HUES64 (cell line): ENCODE measurements at regions not wholly inside any gene's neighbourhood (a gene's known extent, or its start where the extent isn't known, plus 50 kb on each side); places are given as distances from the start of the nearest gene placed in this dataset.
"Not testable (repeated sequence)": the region's sequence is repeated elsewhere in the genome, so short reads cannot be mapped to it uniquely, and the experiment has no call there.

ENCODE experiments used
- H3K27ac ChIP-seq: 2 replicates; pipeline ENCODE4 v1.7.0; 2013; ENCODE audit warnings: low read depth, low read length, inconsistent platforms
- H3K27me3 ChIP-seq: 2 replicates; pipeline ENCODE4 v1.6.1; 2013; ENCODE audit warnings: mild to moderate bottlenecking, low read length; ENCODE audit not compliant: insufficient read depth
- H3K36me3 ChIP-seq: 2 replicates; pipeline ENCODE4 v1.6.1; 2013; ENCODE audit warnings: mild to moderate bottlenecking, low read length; ENCODE audit not compliant: insufficient read depth
- H3K4me1 ChIP-seq: 2 replicates; pipeline ENCODE4 v1.6.1; 2013; ENCODE audit warnings: mild to moderate bottlenecking, low read length, moderate library complexity; ENCODE audit not compliant: insufficient read depth
- H3K4me3 ChIP-seq: 2 replicates; pipeline ENCODE4 v1.5.1; 2013; ENCODE audit warnings: mild to moderate bottlenecking, low read length, moderate library complexity
- H3K9ac ChIP-seq: 2 replicates; pipeline ENCODE4 v1.6.1; 2013; ENCODE audit warnings: mild to moderate bottlenecking, low read depth, low read length
- H3K9me3 ChIP-seq: 2 replicates; pipeline ENCODE4 v1.6.1; 2013; ENCODE audit warnings: low read depth, low read length; ENCODE audit not compliant: insufficient read depth
- WGBS: fragments of 150-250, 120-280 bp; methylation state at CpG from one replicate; pipeline ENCODE4 v1.1.7; 2013; ENCODE audit warnings: missing lambda C conversion rate; 5-methylcytosine and 5-hydroxymethylcytosine counted together

DNA sequence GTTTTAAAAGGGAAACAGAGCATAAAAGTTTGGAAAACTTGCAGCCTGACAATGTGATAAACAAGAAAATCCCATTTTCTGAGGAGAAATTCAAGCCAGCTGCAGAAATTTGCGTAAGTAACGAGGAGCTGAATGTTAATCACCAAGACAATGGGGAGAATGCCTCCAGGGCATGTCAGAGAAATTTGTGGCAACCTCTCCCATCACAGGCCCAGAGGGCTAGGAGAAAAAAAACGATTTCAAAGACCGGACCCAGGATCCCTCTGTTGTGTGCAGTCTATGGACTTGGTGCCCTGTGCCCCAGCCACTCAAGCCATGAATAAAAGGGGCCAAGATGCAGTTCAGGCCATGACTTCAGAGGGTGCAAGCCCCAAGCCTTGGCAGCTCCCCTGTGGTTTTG, 355.4 kb upstream of the NDST3 start:
- H3K4me3 ChIP-seq = no peak overlapping the region
- no peaks in the 10 kb centered on the region for H3K36me3 ChIP-seq
- H3K9ac ChIP-seq = no peak overlapping the region
- H3K4me1 ChIP-seq = no peaks in the 10 kb centered on the region
- WGBS = 84% methylated on average over 4 of the region's 4 CpGs
- H3K27me3 ChIP-seq = no peaks in the 10 kb centered on the region
- H3K9me3 ChIP-seq = no peaks in the 10 kb centered on the region
- no peak overlapping the region for H3K27ac ChIP-seq

DNA sequence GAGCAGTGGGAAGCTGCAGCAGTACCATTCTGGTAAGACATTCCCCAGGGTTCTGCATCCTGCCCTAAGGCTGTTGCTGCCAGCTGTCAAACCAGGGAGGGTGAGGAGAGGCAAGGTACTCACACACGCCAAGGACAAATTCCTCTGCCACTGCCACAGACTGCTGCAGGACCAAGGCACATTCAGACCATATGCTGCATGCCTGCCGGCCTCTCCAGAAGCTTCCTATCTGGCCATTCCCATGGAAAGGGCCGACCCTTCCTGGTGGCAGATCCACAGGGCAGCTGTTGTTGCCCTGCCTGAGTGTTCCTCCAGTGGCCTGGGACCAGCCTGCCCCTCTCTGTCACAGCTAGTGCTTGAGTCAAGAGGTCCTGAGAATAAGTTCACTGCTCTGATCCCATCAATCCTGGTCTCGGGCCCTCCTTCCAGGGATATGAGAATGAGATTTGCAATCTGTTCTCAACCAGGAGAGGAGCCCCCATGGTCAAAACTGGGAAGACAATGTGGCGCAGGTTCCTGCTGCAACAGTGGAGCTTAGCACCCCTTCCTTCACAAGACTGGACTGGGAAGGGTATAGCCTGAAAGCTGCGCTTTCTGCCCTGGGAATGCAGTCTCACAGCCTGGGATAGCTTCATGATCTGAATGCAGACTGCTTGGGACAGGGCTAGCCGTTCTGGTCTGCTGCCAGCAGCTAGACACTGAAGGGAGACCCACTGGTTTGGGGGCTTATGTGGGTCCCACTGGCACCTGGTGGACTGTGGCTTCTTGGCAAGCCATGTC, 342.5 kb upstream of the NDST3 start:
- Histone ChIP-seq H3K4me3 (no peak overlapping the region), H3K9ac (no peak overlapping the region), H3K9me3 (no peaks in the 10 kb centered on the region), H3K4me1 (no peaks in the 10 kb centered on the region), H3K27me3 (no peaks in the 10 kb centered on the region), H3K36me3 (no peaks in the 10 kb centered on the region), H3K27ac (no peak overlapping the region)
- WGBS = 92% methylated on average over 7 of the region's 7 CpGs

DNA sequence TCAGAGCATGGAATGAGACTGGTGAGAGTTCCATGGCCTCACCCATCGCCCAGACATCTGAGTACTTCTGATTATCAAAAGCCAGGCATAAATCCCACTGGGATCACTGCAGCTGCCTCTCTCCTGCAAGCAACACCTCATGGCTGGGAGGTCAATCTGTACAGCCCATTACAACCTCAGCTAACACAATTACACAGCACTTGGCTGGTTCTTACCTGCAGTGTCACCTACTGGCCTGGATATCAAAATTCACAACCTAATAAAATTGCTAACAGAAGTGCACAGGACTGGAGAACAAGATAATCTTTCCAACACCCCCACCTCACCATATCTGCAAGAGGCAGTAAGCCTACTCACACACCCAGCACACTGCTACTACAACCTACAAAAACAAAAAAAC, 341.7 kb upstream of the NDST3 start:
- H3K4me1 ChIP-seq = no peaks in the 10 kb centered on the region
- no peak overlapping the region for H3K9ac ChIP-seq
- no peaks in the 10 kb centered on the region for H3K27me3 ChIP-seq
- no peaks in the 10 kb centered on the region for H3K9me3 ChIP-seq
- 89% methylated on average over 1 of the region's 1 CpG for WGBS
- H3K36me3 ChIP-seq = no peaks in the 10 kb centered on the region
- no peak overlapping the region for H3K4me3 ChIP-seq
- H3K27ac ChIP-seq = no peak overlapping the region

DNA sequence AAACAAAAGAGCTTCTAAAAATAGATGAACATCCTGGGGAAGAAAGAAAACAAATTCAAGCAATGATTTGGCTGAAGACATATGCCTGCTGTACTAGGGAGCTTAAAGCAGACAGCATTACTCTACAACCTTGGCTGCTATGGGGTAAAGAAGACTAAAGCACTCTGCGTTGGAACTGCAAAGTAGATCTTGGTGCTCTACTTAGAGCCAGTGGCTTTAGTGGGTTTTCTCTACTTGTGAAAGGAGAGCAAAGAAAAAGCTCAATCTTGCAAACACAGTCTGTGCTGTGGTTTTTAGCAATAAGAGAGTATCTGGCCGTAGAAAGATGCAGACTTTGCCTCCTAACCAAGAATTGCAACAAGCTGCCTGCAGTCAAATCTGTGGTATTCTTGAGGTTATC, 334.7 kb upstream of the NDST3 start:
- Histone ChIP-seq H3K9me3 (no peaks in the 10 kb centered on the region), H3K27ac (no peak overlapping the region), H3K36me3 (no peaks in the 10 kb centered on the region), H3K9ac (no peak overlapping the region), H3K4me1 (no peaks in the 10 kb centered on the region), H3K27me3 (no peaks in the 10 kb centered on the region), H3K4me3 (no peak overlapping the region)
- WGBS = 95% methylated on average over 2 of the region's 2 CpGs

DNA sequence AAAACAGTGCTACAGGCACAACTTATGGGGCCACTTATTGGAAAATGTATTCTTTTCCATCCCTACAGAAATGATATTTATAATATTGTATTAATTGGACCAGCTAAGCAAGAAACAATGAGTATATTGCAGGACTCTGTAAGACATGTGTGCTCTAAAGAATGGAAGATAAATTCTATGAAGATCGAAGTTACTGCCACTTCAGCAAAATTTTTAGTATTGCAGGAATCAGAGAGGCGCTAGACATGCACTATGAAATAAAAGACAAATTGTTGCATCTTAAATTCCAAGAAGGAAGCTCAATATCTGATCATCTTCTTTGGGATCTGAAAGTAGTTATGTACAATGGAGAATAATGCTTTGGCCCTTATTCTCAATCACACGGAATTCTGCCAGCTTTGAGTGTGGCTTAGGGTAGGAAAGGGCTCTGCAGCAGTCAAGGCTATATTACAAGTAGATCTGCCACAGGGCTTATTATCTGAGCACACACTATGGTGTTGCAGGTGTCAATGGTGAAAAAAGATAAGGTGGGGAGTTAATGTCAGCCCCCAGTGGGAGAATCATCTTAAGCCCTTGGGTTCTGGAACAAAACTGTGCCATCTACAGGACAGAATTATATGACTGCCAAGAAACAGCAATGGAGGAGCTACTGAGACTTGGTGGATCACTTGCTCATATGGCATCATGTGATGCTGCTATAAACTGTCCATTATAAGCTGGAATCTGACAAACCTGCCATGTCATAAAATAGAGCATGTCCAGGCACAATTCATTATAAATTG, 334.0 kb upstream of the NDST3 start:
- Histone ChIP-seq H3K36me3 (no peaks in the 10 kb centered on the region), H3K27me3 (no peaks in the 10 kb centered on the region), H3K9me3 (no peaks in the 10 kb centered on the region), H3K9ac (no peak overlapping the region), H3K4me3 (no peak overlapping the region), H3K4me1 (no peaks in the 10 kb centered on the region), H3K27ac (no peak overlapping the region)
- 94% methylated on average over 3 of the region's 3 CpGs for WGBS

DNA sequence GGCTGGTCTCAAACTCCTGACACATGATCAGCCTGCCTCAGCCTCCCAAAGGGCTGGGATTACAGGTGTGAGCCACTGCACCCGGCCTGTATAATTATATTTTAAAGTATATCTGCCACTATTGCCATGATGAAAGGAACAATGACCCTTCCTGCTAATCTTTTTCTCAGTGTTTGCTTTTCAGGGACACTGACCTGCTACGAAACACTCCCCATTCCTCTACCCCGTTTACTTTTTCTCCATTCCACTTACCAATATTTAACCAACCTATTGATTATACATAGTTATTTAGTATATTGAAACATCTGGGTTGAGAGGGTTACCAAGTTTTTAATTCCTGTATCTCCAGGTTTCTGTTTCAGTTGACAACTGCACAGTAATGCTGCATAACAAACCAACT, 331.9 kb upstream of the NDST3 start:
- H3K4me3 ChIP-seq = no peak overlapping the region
- no peaks in the 10 kb centered on the region for H3K4me1 ChIP-seq
- H3K36me3 ChIP-seq = no peaks in the 10 kb centered on the region
- H3K9me3 ChIP-seq = no peaks in the 10 kb centered on the region
- no peaks in the 10 kb centered on the region for H3K27me3 ChIP-seq
- H3K27ac ChIP-seq = no peak overlapping the region
- no peak overlapping the region for H3K9ac ChIP-seq
- WGBS = 98% methylated on average over 3 of the region's 3 CpGs

DNA sequence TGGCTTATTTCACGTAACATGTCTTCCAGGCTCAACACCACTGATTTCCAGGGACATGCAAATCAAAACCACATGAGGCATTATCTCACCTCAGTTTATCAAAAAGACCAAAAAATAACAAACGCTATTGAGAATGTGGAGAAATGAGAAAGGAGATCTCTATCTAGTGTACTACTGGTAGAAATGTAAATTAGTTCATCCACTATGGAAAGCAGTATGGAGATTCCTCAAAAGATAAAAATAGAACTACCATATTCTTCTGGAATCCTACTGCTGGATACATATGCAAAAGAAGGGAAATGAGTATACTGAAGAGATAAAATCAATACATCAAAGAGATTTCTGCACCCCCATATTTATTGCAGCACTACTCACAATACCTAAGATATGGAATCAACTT, 329.6 kb upstream of the NDST3 start:
- no peak overlapping the region for H3K9ac ChIP-seq
- H3K36me3 ChIP-seq = no peaks in the 10 kb centered on the region
- H3K9me3 ChIP-seq = no peaks in the 10 kb centered on the region
- H3K4me3 ChIP-seq = no peak overlapping the region
- WGBS = 100% methylated on average over 2 of the region's 2 CpGs
- no peaks in the 10 kb centered on the region for H3K27me3 ChIP-seq
- H3K27ac ChIP-seq = no peak overlapping the region
- H3K4me1 ChIP-seq = no peaks in the 10 kb centered on the region

DNA sequence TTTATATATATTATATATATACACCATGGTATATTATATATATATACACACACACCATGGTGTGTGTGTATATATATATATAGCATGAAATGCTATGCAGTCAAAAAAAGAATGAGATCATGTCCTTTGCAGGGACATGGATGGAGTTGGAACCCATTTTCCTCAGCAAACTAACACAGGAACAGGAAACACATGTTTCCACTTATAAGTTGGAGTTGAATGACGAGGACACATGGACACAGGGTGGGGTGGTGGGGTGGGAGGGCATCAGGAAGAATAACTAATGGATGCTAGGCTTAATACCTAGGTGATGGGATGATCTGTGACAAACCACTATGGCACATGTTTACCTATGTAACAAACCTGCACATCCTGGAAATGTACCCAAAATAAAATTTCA, 293.6 kb upstream of the NDST3 start:
- H3K9me3 ChIP-seq = no peaks in the 10 kb centered on the region
- H3K9ac ChIP-seq = no peak overlapping the region
- no peak overlapping the region for H3K4me3 ChIP-seq
- no peaks in the 10 kb centered on the region for H3K36me3 ChIP-seq
- no peaks in the 10 kb centered on the region for H3K27me3 ChIP-seq
- H3K4me1 ChIP-seq = no peaks in the 10 kb centered on the region
- H3K27ac ChIP-seq = no peak overlapping the region
- 85% methylated on average over 1 of the region's 1 CpG for WGBS

DNA sequence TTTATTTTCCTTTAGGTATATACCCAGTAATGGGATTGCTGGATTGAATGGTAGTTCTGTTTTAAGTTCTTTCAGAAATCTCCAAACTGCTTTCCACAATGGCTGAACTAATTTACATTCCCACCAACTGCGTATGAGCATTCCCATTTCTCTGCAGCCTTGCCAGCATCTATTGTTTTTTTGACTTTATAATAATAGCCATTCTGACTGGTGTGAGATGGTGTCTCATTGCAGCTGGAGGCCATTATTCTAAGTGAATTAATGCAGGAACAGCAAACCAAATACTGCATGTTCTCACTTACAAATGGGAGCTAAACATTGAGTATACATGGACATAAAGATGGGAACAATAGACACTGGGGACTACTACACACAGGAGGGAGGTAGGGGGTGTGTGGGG, 288.9 kb upstream of the NDST3 start:
- H3K9me3 ChIP-seq, H3K36me3 ChIP-seq, H3K4me1 ChIP-seq, H3K9ac ChIP-seq, H3K4me3 ChIP-seq, H3K27me3 ChIP-seq, H3K27ac ChIP-seq: not testable (repeated sequence)
- 0% methylated on average over 1 of the region's 1 CpG for WGBS

DNA sequence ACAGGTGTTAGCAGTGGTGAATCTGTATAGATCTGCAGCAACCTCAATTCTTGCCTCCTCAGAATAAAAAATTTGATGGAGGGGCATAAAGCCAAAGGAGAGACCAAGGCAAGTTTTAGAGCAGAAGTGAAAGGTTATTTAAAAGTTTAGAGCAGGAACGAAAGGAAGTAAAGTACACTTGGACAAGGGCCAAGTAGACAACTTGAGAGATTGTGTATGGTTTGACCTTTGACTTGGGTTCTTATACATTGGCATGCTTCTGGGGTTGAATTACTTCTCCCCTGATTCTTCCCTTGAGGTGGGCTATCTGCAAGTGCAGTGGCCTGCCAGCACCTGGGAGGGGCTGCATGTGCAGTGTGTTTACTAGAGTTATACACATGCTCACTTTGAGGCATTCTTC, 278.8 kb upstream of the NDST3 start:
- Histone ChIP-seq H3K9ac (no peak overlapping the region), H3K4me3 (no peak overlapping the region), H3K36me3 (no peaks in the 10 kb centered on the region), H3K27ac (no peak overlapping the region), H3K9me3 (peaks cover 12% of the 10 kb centered on the region; the same call in 1 of the 2 replicates), H3K27me3 (no peaks in the 10 kb centered on the region), H3K4me1 (no peaks in the 10 kb centered on the region)
- WGBS = 94% methylated on average over 1 of the region's 1 CpG

DNA sequence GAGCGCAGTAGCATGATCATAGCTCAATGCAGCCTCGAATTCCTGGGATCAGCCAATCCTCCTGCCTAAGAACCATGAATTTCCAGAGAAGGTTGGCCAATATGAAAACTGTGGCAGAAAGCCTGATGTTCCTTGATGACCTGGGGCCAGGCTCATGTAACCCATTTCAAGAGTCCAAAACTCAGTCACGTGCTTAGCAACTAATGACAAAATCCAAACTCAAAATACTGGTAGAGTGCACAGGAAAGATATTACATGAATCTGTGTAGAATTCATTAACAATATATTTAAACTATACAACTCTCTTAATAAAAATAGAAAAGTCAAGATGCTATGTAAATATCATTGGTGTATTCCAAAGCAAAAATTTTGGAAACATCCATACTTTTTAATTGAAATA, 265.7 kb upstream of the NDST3 start:
- H3K4me3 ChIP-seq = no peak overlapping the region
- WGBS = 63% methylated on average over 3 of the region's 3 CpGs
- H3K9me3 ChIP-seq = no peaks in the 10 kb centered on the region
- no peaks in the 10 kb centered on the region for H3K4me1 ChIP-seq
- H3K27ac ChIP-seq = no peak overlapping the region
- no peak overlapping the region for H3K9ac ChIP-seq
- H3K36me3 ChIP-seq = no peaks in the 10 kb centered on the region
- no peaks in the 10 kb centered on the region for H3K27me3 ChIP-seq
